HG02970 (cell line): ENCODE measurements at regions not wholly inside any gene's neighbourhood (a gene's known extent, or its start where the extent isn't known, plus 50 kb on each side); places are given as distances from the start of the nearest gene placed in this dataset.

Experiments
- ATAC-seq: cut with Tn5 transposase; IDR thresholded peaks from one replicate; pipeline ENCODE4 v1.9.1; 2021; ENCODE audit warnings: mild to moderate bottlenecking, moderate library complexity, moderate number of reproducible peaks; ENCODE audit not compliant: unreplicated experiment, low FRiP score

GRCh38 chr19:28475525-28475924, 737.4 kb downstream of the UQCRFS1 start:
- no peak for ATAC-seq

- no peak for ATAC-seq
These were observed 740.1 kb downstream of the UQCRFS1 start for GRCh38 chr19:28472843-28473242.

- no peak for ATAC-seq
These were observed 741.0 kb downstream of the UQCRFS1 start for GRCh38 chr19:28471731-28472510.

GRCh38 chr19:28469544-28469943, 743.4 kb downstream of the UQCRFS1 start:
- no peak for ATAC-seq

- ATAC-seq = no peak
These were observed 744.1 kb downstream of the UQCRFS1 start for GRCh38 chr19:28468701-28469459.

- no peak for ATAC-seq
These were observed 746.6 kb downstream of the UQCRFS1 start for GRCh38 chr19:28466107-28467045.

- ATAC-seq = no peak
These were observed 747.4 kb downstream of the UQCRFS1 start for GRCh38 chr19:28465371-28466086.

GRCh38 chr19:28463493-28464053, 749.4 kb downstream of the UQCRFS1 start:
- no peak for ATAC-seq

- no peak for ATAC-seq
These were observed 755.3 kb downstream of the UQCRFS1 start for GRCh38 chr19:28457620-28458019.

- no peak for ATAC-seq
These were observed 756.1 kb downstream of the UQCRFS1 start for GRCh38 chr19:28456708-28457320.

GRCh38 chr19:28456252-28456651, 756.7 kb downstream of the UQCRFS1 start:
- no peak for ATAC-seq

GRCh38 chr19:28454083-28454482, 758.9 kb downstream of the UQCRFS1 start:
- no peak for ATAC-seq

GRCh38 chr19:28453420-28453819, 759.5 kb downstream of the UQCRFS1 start:
- no peak for ATAC-seq

- ATAC-seq = no peak
These were observed 763.1 kb downstream of the UQCRFS1 start for GRCh38 chr19:28449803-28450202.

- no peak for ATAC-seq
These were observed 766.4 kb downstream of the UQCRFS1 start for GRCh38 chr19:28446511-28446910.

GRCh38 chr19:28445826-28446225, 767.1 kb downstream of the UQCRFS1 start:
- no peak for ATAC-seq

GRCh38 chr19:28444362-28444761, 768.6 kb downstream of the UQCRFS1 start:
- ATAC-seq = no peak

- no peak for ATAC-seq
These were observed 769.6 kb downstream of the UQCRFS1 start for GRCh38 chr19:28443361-28443760.
